ENCODE measurements at regions not wholly inside any gene's neighbourhood (a gene's known extent, or its start where the extent isn't known, plus 50 kb on each side); places are given as distances from the start of the nearest gene placed in this dataset.

DNA sequence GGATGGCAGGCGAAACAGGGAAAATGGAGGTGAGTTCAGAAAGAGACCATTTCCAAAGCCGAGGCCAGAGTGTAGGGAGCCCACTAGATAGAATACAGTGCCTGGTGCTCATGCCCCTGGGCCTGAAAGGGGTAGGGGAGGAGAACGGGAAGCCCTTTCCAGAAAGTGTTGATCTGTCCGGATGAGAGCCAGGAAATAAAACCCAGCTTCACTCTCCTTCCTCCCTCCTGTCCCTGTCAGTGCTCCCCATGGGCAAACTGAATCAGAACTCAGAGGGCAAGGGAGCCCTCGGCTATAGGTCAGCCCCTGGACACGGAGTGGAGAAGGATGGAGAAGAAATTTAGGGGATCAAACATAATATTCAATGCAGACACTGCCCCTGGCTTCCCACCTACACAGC, 57.7 kb upstream of the RPL38 start:
- DNase-seq (ENCODE audit: low spot score in 2 of 2): no peak
- H3K4me1 ChIP-seq: no peaks in the 10 kb centered on the region
- no peak overlapping the region for H3K27ac ChIP-seq
- H3K9me3 ChIP-seq: peaks cover 6 to 24% of the 10 kb centered on the region in 2 donors
- intact Hi-C loops (cut with DNase I; ENCODE audit: low total_unique reads): no loop called here
- no peaks in the 10 kb centered on the region for H3K27me3 ChIP-seq
- H3K4me3 ChIP-seq: no peak overlapping the region
- no peak for TF ChIP-seq POLR2AphosphoS5 (IDR thresholded peaks at IDR 0.05)
- no peak for TF ChIP-seq CTCF (IDR thresholded peaks at IDR 0.05)
- TF ChIP-seq POLR2A (IDR thresholded peaks at IDR 0.05): no peak
- H3K36me3 ChIP-seq: no peaks in the 10 kb centered on the region

- TF ChIP-seq POLR2AphosphoS5 (IDR thresholded peaks at IDR 0.05): no peak
- no peak for TF ChIP-seq POLR2A (IDR thresholded peaks at IDR 0.05)
- TF ChIP-seq CTCF (IDR thresholded peaks at IDR 0.05): no peak
- Histone ChIP-seq H3K27ac (no peak overlapping the region), H3K36me3 (no peaks in the 10 kb centered on the region), H3K4me1 (no peaks in the 10 kb centered on the region), H3K9me3 (peaks cover 6 to 24% of the 10 kb centered on the region in 2 donors), H3K4me3 (no peak overlapping the region), H3K27me3 (no peaks in the 10 kb centered on the region)
- DNase-seq (ENCODE audit: low spot score in 2 of 2): no peak
- intact Hi-C loops (cut with DNase I; ENCODE audit: low total_unique reads): no loop called here
Measured at GRCh38 chr17:74146196-74146595, 57.3 kb upstream of the RPL38 start.

DNA sequence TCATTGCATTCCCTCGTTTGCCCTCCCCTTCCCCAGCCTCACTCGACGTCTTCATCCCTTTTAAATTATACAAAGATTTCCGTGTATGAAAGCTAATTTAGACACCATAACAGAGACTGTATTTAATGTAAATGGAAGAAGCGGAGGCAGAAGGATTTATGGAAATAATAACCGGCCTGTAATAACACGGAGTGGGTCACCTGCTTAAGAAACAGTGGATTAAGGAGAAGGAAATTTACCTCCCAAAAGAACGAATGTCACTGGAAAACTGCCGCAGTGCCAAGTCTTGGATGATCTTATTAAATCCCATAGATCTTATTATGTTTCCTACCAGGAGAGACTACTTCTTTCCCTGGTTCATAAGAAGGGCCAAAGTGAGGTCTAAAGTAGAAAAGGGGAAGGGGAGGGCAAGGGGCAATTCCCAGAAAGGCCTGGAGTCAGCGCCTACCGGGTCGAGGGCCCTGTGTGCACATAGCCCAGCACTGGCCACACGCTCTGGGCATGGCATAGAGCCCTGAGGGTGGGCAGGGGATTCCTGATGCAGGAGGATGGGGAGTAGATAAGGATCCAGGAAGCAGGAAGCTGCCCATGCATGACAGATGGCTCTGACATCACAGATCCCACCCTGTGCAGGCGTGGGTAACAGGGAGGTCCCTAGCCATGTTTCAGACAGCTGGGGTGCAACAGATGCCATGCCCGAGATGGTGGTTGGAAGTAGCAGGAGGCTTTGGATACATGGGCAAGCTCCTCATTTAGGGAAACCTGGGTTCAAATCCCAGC, 56.2 kb upstream of the RPL38 start:
- Histone ChIP-seq H3K27me3 (no peaks in the 10 kb centered on the region), H3K4me3 (no peak overlapping the region), H3K9me3 (peaks cover 6 to 17% of the 10 kb centered on the region in 2 donors), H3K4me1 (no peaks in the 10 kb centered on the region), H3K36me3 (no peaks in the 10 kb centered on the region), H3K27ac (no peak overlapping the region)
- no peak for DNase-seq (ENCODE audit: low spot score in 2 of 2)
- intact Hi-C loops (cut with DNase I; ENCODE audit: low total_unique reads): no loop called here
- TF ChIP-seq POLR2A (IDR thresholded peaks at IDR 0.05) (no peak), CTCF (IDR thresholded peaks at IDR 0.05) (no peak)

GRCh38 chr17:74147966-74148365, 55.5 kb upstream of the RPL38 start:
- DNase-seq (ENCODE audit: low spot score in 2 of 2): no peak
- H3K9me3 ChIP-seq: peaks cover under 1 to 10% of the 10 kb centered on the region in 2 donors
- H3K4me1 ChIP-seq: no peaks in the 10 kb centered on the region
- no peak overlapping the region for H3K4me3 ChIP-seq
- H3K36me3 ChIP-seq: no peaks in the 10 kb centered on the region
- intact Hi-C loops (cut with DNase I; ENCODE audit: low total_unique reads): no loop called here
- no peak overlapping the region for H3K27ac ChIP-seq
- no peaks in the 10 kb centered on the region for H3K27me3 ChIP-seq
- no peak for TF ChIP-seq POLR2A (IDR thresholded peaks at IDR 0.05)
- no peak for TF ChIP-seq POLR2AphosphoS5 (IDR thresholded peaks at IDR 0.05)

- peaks cover 0 to 5% of the 10 kb centered on the region in 2 donors for H3K9me3 ChIP-seq
- no peaks in the 10 kb centered on the region for H3K27me3 ChIP-seq
- no peak for TF ChIP-seq POLR2A (IDR thresholded peaks at IDR 0.05)
- H3K27ac ChIP-seq: no peak overlapping the region
- H3K4me3 ChIP-seq: no peak overlapping the region
- DNase-seq (ENCODE audit: low spot score in 2 of 2): no peak
- H3K36me3 ChIP-seq: no peaks in the 10 kb centered on the region
- no peaks in the 10 kb centered on the region for H3K4me1 ChIP-seq
- intact Hi-C loops (cut with DNase I; ENCODE audit: low total_unique reads): no loop called here
Measured at GRCh38 chr17:74148446-74148845, 55.0 kb upstream of the RPL38 start.

GRCh38 chr17:74148901-74149596, 54.4 kb upstream of the RPL38 start:
- TF ChIP-seq POLR2A (IDR thresholded peaks at IDR 0.05) (no peak), CTCF (IDR thresholded peaks at IDR 0.05) (no peak), POLR2AphosphoS5 (IDR thresholded peaks at IDR 0.05) (no peak)
- peaks cover 0 to under 1% of the 10 kb centered on the region in 2 donors for H3K9me3 ChIP-seq
- DNase-seq (ENCODE audit: low spot score in 2 of 2): no peak
- intact Hi-C loops (cut with DNase I; ENCODE audit: low total_unique reads): no loop called here
- no peaks in the 10 kb centered on the region for H3K36me3 ChIP-seq
- H3K4me3 ChIP-seq: no peak overlapping the region
- no peaks in the 10 kb centered on the region for H3K4me1 ChIP-seq
- no peaks in the 10 kb centered on the region for H3K27me3 ChIP-seq
- no peak overlapping the region for H3K27ac ChIP-seq

Data from breast epithelium (tissue), 4 donors.